NCI-H1417 (cell line): ENCODE measurements at regions not wholly inside any gene's neighbourhood (a gene's known extent, or its start where the extent isn't known, plus 50 kb on each side); places are given as distances from the start of the nearest gene placed in this dataset.
"Not testable (repeated sequence)": the region's sequence is repeated elsewhere in the genome, so short reads cannot be mapped to it uniquely, and the experiment has no call there.

Experiments
- DNase-seq, 3 experiments: peaks; one replicate each; lab custom pipeline; 2025; lab: John Stamatoyannopoulos, UW

GRCh38 chr5:71771191-71771590 is 52.1 kb downstream of the CARTPT start:
- DNase-seq = no peak

DNA sequence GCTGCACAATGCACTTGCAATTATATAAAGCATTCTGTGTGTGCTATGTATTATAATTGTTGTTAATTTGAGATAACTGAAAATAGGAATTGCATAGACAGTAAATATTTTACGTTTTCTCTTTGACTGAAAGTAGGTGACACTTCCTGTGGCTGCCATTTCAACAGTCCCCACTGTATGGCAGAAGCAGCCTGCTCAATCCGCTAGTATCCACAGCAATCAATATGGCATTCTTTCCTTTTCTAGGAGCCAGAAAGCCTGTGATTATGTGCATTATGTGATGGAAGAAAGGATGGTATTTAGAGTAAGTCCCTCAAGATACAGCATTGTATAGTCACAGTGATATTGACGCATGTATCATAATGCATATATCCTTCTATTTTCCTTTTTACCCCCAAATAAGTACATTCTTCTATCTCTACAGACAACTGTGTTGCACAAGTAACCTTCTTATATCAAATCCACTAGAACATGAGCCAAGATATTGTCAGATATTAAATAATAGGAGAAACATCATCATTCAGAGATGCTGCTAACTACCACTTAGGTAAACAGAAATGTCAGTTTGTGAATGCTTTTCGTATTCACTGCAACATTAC is 59.7 kb downstream of the CARTPT start:
- DNase-seq = peak; percentile 12 to 74 (median 30)

GRCh38 chr5:71780597-71780996 is 61.5 kb downstream of the CARTPT start:
- DNase-seq = no peak

GRCh38 chr5:71782393-71782770 is 63.3 kb downstream of the CARTPT start:
- DNase-seq = no peak

DNA sequence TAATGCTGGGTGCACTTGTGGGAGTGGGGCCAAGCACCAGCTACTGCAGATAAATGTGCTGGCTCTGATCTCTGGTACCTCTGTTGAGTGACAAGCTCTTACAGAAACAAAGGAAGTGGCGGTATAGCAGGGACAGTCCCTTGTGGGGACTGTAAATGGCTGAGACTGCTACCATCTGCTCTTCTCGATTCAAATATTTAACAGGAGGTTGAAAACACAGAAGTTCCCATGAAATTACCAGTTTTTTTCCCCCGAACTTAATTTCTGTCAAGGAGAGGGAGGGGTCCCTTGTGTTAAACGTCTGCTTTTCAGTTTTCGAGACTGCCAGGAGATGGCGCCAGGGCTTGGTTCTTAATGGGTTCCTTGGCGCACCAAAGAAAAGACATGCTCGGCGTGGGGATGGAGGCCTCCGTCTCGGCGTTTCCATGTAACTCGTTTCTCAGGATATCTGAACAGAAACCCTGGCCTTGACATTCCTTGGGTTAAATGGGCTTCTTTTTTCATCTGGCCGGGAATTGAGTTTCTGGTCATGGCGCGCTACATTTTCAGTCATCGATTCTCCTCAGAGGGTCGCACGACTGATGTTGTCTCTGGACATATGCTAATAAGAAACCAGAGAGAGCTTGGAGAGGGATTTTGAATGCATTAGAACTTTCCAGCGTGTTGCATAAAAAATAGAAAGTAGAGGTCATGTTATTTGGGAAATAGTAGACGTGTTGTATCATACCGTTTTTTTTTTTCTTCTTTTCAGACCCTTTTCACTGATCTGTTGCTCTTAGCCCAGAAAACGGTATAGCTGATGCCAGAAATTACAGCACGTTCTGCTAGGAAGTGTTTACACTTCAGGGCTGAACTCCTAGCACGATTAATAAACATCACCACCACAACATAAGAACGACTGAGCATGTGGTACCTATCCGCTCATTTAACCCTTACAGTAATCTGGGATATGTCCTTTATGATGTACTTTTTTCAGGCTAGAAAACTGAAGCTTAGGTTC is 64.0 kb downstream of the CARTPT start:
- peak; percentile 77 to 92 (median 89) for DNase-seq

DNA sequence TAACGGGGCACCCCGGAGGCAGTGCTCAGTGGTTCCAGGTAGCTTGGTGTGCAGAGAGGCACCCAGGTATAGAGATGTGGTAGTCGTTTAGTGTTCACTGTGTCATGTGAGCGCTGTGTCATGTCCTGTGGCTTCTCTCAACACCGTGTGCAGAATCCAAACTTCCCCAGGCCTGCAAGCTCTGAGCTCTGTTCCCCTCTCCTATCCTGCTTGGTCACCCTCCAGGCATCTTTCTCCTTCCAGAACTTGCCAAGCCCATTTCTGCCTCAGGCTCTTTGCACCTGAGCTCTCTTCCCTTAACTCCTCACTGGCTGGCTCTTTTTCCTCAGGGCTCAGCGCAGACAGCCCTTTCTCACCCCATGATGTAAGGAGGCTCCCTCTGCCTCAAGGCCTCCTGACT is 64.8 kb downstream of the CARTPT start:
- DNase-seq = peak in 1 of 3 experiments; percentile 23

DNA sequence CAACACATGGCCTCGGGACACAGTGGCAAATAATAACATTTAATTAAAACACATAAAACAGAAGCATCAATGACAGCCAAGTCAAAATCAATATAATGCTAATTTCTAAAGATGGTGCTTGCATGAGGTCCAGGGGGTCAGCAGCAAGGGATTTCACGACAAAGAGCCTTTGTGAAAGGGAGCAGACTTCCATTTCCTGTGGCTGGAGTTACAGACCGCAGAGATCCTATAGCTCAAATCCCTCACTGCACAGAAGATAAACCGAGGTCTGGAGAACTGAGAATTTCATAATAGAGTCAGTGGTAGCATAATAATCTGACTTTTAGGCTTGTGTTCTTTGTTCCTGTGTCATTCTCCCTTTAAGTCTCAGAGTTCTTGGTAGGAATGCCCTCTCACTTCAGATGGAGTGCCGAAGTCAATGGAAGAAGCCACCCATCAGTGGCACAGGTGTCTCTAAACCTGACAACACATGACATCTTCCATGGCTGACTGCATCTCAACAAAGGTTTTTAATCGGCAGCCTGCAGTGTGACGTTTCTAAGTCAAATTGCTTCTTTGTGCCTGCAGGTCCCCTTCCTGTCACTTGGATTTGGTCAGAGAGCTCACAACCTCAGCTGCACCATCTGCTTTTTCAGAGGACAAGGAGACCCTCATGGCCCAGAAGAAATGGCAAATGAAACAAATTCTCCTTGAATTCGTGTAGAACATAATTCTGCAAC is 67.4 kb downstream of the CARTPT start:
- peak; percentile 29 to 64 (median 60) for DNase-seq

- peak in 1 of 3 experiments; percentile 6 for DNase-seq
Measured at GRCh38 chr5:71788794-71789193, 69.7 kb downstream of the CARTPT start.

DNA sequence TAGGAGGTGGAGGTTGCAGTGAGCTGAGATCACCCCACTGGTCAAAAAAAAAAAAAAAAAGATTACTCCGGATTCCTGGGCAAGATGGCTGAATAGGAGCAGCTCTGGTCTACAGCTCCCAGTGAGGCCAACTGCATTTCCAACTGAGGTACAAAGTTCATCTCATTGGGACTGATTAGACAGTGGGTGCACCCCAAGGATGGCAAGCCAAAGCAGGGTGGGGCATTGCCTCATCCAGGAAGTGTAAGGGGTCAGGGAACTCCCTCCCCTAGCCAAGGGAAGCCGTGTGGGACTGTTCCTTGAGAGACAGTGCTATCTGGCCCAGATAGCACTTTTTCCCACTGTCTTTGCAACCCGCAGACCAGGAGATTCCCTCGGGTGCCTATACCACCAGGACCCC is 70.7 kb downstream of the CARTPT start:
- no peak for DNase-seq

DNA sequence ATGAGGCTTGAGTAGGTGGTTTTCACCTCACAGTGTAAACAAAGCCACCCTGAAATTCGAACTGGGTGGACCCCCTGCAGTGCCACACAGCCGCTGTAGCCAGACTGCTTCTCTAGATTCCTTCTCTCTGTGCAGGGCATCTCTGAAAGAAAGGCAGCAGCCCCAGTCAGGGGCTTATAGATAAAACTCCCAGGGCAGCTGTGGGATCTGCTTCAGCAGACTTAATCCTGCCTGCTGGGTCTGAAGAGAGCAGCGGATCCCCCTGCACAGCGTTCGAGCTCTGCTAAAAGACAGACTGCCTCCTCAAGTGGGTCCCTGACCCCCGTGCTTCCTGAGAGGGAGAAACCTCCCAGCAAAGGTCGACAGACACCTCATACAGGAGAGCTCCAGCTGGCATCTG is 71.4 kb downstream of the CARTPT start:
- DNase-seq = peak in 1 of 3 experiments; percentile 24

DNA sequence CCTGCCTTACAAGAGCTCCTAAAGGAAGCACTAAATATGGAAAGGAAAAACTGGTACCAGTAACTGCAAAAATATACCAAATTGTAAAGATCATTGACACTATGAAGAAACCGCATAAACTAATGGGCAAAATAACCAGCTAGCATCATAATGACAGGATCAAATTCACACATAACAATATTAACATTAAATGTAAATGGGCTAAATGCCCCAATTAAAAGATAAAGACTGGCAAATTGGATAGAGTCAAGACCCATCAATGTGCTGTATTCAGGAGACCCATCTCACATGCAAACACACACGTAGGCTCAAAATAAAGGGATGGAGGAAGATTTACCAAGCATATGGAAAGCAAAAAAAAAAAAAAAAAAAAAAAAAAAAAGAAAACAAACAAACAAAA is 73.0 kb downstream of the CARTPT start:
- not testable (repeated sequence) for DNase-seq

DNA sequence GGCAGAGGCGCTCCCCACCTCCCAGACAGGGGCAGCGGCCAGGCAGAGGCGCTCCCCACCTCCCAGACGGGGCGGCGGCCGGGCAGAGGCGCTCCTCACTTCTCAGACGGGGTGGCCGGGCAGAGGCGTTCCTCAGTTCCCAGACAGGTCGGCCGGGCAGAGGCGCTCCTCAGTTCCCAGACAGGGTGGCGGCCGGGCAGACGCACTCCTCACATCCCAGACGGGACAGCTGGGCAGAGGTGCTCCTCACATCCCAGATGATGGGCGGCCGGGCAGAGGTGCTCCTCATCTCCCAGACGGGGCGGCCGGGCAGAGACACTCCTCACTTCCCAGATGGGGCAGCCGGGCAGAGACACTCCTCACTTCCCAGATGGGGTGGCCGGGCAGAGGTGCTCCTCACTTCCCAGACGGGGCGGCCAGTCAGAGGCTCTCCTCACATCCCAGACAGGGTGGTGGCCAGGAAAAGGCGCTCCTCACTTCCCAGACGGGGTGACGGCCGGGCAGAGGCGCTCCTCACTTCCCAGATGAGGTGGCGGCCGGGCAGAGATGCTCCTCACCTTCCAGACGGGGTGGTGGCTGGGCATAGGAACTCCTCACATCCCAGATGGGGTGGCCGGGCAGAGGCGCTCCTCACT is 75.1 kb downstream of the CARTPT start:
- DNase-seq = no peak

DNA sequence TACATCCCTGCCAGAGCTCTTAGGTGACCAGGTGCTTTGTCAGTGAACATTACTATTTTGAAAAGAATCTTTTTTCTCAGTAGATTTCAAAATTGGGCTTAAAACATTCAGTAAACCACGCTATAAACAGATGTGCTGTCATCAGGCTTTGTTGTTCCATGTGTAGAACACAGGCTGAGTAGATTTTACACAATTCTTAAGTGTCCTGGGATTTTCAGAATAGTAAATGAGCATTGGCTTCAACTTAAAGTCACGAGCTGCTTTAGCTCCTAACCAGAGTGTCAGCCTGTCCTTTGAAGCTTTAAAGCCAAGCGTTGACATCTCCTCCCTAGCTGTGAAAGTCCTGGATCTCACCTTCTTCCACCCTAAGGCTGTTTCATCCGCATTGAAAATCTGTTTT is 83.6 kb downstream of the CARTPT start:
- no peak for DNase-seq

DNA sequence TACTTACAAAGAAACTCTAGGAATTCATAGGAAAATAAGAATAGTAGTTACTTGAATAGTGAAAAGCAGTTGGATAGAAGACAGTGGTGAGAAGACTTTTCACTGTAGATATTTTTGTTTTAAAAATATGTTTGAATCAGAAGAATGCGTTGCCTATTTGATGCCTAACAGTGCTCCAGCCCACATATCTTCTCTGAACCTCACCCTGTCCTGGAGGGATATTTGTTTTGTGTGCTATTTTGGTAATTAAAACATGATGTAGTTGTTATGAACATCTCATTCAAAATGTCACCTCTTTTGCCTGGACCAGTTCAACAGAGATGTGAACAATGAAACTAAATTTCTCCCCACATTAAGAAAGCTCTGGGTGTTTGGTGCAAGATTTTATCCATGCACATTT is 87.6 kb downstream of the CARTPT start:
- no peak for DNase-seq

DNA sequence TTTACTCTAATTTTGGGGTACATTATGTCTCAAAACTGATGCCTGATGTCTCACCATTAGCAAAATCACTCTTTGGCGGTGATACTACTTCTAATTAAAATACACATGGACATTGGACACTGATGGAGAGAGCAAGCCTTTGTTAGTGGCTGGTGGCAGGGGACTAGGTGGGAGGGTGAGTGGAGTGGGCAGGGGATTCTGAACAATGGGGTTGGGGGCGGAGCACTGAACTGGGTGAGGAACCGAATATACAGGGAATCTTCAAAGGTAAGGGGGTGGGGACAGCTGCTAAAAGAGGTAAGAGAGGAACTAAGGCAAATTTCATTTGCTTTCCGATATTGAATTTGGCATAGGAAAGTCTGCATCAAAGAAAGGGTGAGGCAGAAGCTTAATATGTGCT is 88.8 kb downstream of the CARTPT start:
- DNase-seq = no peak

- DNase-seq = peak in 1 of 3 experiments; percentile 4
Measured at GRCh38 chr5:71809446-71809845, 90.4 kb downstream of the CARTPT start.

DNA sequence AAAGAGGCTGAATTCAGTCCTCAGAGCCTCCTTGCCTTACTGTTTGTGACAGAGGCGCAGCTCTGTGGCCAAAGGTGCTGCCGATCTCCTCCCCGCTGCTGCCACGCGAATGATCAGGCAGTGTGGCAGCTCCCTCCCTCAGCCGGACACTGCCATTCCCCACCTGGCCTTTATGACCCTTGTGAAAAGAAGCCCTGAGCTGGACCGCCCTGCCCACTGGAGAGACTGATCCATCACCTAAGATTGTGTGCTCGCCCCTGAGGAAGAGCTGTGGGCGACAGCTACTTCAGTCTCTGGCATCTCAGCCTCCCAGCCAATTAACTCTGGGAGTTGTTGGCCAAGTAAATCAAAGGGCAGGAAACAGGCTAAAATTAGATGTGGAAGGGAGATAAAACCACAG is 90.9 kb downstream of the CARTPT start:
- peak in 1 of 3 experiments; percentile 16 for DNase-seq

GRCh38 chr5:71810471-71811195 is 91.6 kb downstream of the CARTPT start:
- peak in 1 of 3 experiments; percentile 16 for DNase-seq

- DNase-seq = no peak
Measured at GRCh38 chr5:71811779-71812178, 92.7 kb downstream of the CARTPT start.

GRCh38 chr5:71816307-71816706 is 97.2 kb downstream of the CARTPT start:
- DNase-seq = no peak

- DNase-seq = no peak
Measured at GRCh38 chr5:71817891-71818290, 98.8 kb downstream of the CARTPT start.
